MM.1S (cell line): ENCODE measurements at regions not wholly inside any gene's neighbourhood (a gene's known extent, or its start where the extent isn't known, plus 50 kb on each side); places are given as distances from the start of the nearest gene placed in this dataset.

ENCODE experiments used
- DNase-seq: peaks from one replicate; pipeline ENCODE4 v3.0.0-alpha.2; 2015
- H2AFZ ChIP-seq: fragments of 300-600 bp; sonication (generic); 2 replicates; pipeline ENCODE4 v1.6.0; 2016; ENCODE audit warnings: antibody characterized with exemption, low read length
- H3F3A ChIP-seq: fragments of 300-600 bp; sonication (generic); 2 replicates; pipeline ENCODE4 v1.6.1; 2016; ENCODE audit warnings: mild to moderate bottlenecking, antibody characterized with exemption, low read length, moderate library complexity, mixed read lengths; ENCODE audit not compliant: insufficient read depth
- H3K27ac ChIP-seq: fragments of 300-600 bp; sonication (generic); 2 replicates; pipeline ENCODE4 v1.5.1; 2016; ENCODE audit warnings: mild to moderate bottlenecking, low read length
- H3K27me3 ChIP-seq: fragments of 300-600 bp; sonication (generic); replicated peaks from 2 replicates; pipeline ENCODE4 v1.6.0; 2016; ENCODE audit warnings: low read length; ENCODE audit not compliant: insufficient read depth
- H3K36me3 ChIP-seq: fragments of 300-600 bp; sonication (generic); replicated peaks from 2 replicates; pipeline ENCODE4 v1.6.1; 2016; ENCODE audit warnings: mild to moderate bottlenecking, low read length, mixed read lengths; ENCODE audit not compliant: insufficient read depth
- H3K4me1 ChIP-seq: fragments of 300-600 bp; sonication (generic); 2 replicates; pipeline ENCODE4 v1.6.1; 2016; ENCODE audit warnings: low read length, mixed read lengths
- H3K4me2 ChIP-seq: fragments of 300-600 bp; sonication (generic); 2 replicates; pipeline ENCODE4 v1.6.0; 2016; ENCODE audit warnings: low read depth, low read length
- H3K4me3 ChIP-seq: fragments of 300-600 bp; sonication (generic); 2 replicates; pipeline ENCODE4 v1.5.1; 2016; ENCODE audit warnings: low read length, mixed read lengths
- H3K79me2 ChIP-seq: fragments of 300-600 bp; sonication (generic); 2 replicates; pipeline ENCODE4 v1.6.1; 2016; ENCODE audit warnings: mixed run types, low read length, mixed read lengths
- H3K9ac ChIP-seq: fragments of 300-600 bp; sonication (generic); 2 replicates; pipeline ENCODE4 v1.6.1; 2016; ENCODE audit warnings: low read length, mixed read lengths
- H3K9me2 ChIP-seq: fragments of 300-600 bp; sonication (generic); replicated peaks from 2 replicates; pipeline ENCODE4 v1.6.1; 2016; ENCODE audit warnings: mild to moderate bottlenecking, low read length, mixed read lengths; ENCODE audit not compliant: insufficient read depth
- H3K9me3 ChIP-seq: fragments of 300-600 bp; sonication (generic); replicated peaks from 2 replicates; pipeline ENCODE4 v1.6.1; 2016; ENCODE audit warnings: mild to moderate bottlenecking, low read length, mixed read lengths; ENCODE audit not compliant: insufficient read depth
- H4K20me1 ChIP-seq: fragments of 300-600 bp; sonication (generic); 2 replicates; pipeline ENCODE4 v1.6.1; 2016; ENCODE audit warnings: mild to moderate bottlenecking, low read length, moderate library complexity, mixed read lengths; ENCODE audit not compliant: insufficient read depth
- EZH2 ChIP-seq: fragments of 300-600 bp; sonication (generic); optimal IDR thresholded peaks from 2 replicates; pipeline ENCODE3; 2017; ENCODE audit warnings: low read depth, mild to moderate bottlenecking, antibody characterized with exemption, low read length, mixed read lengths
- EZH2phosphoT487 ChIP-seq: fragments of 300-600 bp; sonication (generic); IDR thresholded peaks from 2 replicates; pipeline ENCODE4 v1.6.1; 2018; ENCODE audit warnings: antibody characterized with exemption, low read length
- TF ChIP-seq, protein P1 (sequence below): fragments of 300-600 bp; sonication (generic); IDR thresholded peaks from 2 replicates; pipeline ENCODE4 v1.5.1; 2016; ENCODE audit warnings: antibody characterized with exemption, low read length, mixed read lengths

DNA sequence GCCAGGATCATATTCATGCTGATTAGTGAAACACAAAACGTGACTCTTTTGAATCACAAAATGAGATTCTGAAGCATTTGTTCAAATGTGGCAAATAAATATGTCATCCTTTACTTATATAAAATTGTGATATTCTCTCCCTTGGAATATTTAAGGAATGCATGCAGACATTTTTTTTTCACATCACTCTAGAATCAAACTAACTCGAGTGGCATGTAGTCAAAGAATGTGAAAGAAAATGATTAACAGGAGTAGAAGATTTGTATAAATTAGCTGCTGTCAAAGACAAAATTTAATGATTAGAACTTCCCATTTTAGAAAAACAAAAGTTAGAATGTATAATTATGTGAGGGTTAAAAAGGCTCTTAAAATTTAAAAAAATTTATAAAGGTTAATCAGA lies 721.0 kb upstream of the FAM98A start:
- Histone ChIP-seq H3K27me3 (no peaks in the 10 kb centered on the region), H3K9ac (no peak overlapping the region), H3K4me3 (no peak overlapping the region), H2AFZ (no peak overlapping the region), H3F3A (no peaks in the 10 kb centered on the region), H3K9me3 (no peaks in the 10 kb centered on the region), H3K79me2 (no peaks in the 10 kb centered on the region), H3K36me3 (no peaks in the 10 kb centered on the region), H4K20me1 (no peaks in the 10 kb centered on the region), H3K27ac (no peak overlapping the region), H3K4me2 (no peak overlapping the region), H3K9me2 (no peaks in the 10 kb centered on the region), H3K4me1 (peaks cover 3% of the 10 kb centered on the region; the same call in 1 of the 2 replicates)
- TF ChIP-seq EZH2phosphoT487 (no peak), EZH2 (no peak)
- TF ChIP-seq, protein P1, sequence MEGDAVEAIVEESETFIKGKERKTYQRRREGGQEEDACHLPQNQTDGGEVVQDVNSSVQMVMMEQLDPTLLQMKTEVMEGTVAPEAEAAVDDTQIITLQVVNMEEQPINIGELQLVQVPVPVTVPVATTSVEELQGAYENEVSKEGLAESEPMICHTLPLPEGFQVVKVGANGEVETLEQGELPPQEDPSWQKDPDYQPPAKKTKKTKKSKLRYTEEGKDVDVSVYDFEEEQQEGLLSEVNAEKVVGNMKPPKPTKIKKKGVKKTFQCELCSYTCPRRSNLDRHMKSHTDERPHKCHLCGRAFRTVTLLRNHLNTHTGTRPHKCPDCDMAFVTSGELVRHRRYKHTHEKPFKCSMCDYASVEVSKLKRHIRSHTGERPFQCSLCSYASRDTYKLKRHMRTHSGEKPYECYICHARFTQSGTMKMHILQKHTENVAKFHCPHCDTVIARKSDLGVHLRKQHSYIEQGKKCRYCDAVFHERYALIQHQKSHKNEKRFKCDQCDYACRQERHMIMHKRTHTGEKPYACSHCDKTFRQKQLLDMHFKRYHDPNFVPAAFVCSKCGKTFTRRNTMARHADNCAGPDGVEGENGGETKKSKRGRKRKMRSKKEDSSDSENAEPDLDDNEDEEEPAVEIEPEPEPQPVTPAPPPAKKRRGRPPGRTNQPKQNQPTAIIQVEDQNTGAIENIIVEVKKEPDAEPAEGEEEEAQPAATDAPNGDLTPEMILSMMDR, result no peak
- no peak for DNase-seq

DNA sequence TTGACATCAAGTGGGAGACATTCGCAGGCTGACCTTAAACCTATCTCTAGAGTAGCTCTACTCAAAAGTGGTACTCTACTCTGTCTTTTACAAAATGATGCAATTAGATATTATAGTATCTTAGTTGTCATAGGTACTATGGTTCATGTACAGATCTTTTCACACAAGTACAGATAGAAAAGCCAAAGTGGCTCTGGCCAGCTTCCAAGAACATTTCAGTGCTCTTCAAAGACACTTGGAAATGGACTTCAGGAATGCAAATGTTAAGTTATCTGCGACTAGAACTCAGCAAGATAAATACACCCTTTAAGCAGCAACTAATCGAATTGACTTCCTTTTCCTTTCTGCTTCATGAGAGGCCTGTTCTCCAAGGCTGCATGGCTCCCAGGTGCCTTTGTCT lies 718.7 kb upstream of the FAM98A start:
- no peak overlapping the region for H3K9ac ChIP-seq

DNA sequence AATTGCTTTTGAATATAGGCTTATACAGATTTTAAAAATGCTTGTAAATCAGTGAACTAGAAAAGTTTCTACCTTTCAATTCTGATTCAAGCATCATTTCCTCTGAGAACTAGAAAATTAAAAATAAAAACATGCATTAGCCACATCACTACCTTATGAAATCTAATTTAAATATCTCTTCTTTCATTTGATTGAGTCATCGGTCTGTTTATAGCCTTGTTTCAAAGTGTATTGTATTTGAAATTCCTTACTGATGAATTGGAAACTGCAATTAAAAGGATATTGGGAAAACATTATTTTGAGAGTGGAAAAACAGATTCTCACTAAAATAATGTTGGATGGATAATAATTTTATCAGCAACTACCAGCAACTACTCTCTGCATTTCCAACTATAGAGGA lies 717.7 kb upstream of the FAM98A start:
- TF ChIP-seq, protein P1, result no peak
- TF ChIP-seq EZH2 (no peak), EZH2phosphoT487 (no peak)
- no peaks in the 10 kb centered on the region for H3K36me3 ChIP-seq
- H3K27me3 ChIP-seq, result no peaks in the 10 kb centered on the region
- no peak for DNase-seq
- H3F3A ChIP-seq, result no peaks in the 10 kb centered on the region
- no peaks in the 10 kb centered on the region for H3K9me2 ChIP-seq
- H3K27ac ChIP-seq, result no peak overlapping the region
- no peak overlapping the region for H3K4me3 ChIP-seq
- H3K79me2 ChIP-seq, result no peaks in the 10 kb centered on the region
- H3K4me1 ChIP-seq, result peaks cover 3% of the 10 kb centered on the region; the same call in 1 of the 2 replicates
- H3K9ac ChIP-seq, result no peak overlapping the region
- no peak overlapping the region for H2AFZ ChIP-seq
- no peaks in the 10 kb centered on the region for H3K9me3 ChIP-seq
- no peak overlapping the region for H3K4me2 ChIP-seq
- no peaks in the 10 kb centered on the region for H4K20me1 ChIP-seq

More for the DNA sequence above, 718.7 kb upstream of the FAM98A start:
- DNase-seq, result no peak
- Histone ChIP-seq H3K9me2 (no peaks in the 10 kb centered on the region), H3F3A (no peaks in the 10 kb centered on the region), H3K4me1 (peaks cover 3% of the 10 kb centered on the region; the same call in 1 of the 2 replicates), H3K79me2 (no peaks in the 10 kb centered on the region), H3K4me3 (no peak overlapping the region), H3K36me3 (no peaks in the 10 kb centered on the region), H2AFZ (no peak overlapping the region), H3K27me3 (no peaks in the 10 kb centered on the region), H3K27ac (no peak overlapping the region), H3K9me3 (no peaks in the 10 kb centered on the region), H3K4me2 (no peak overlapping the region), H4K20me1 (no peaks in the 10 kb centered on the region)
- TF ChIP-seq, protein P1, result no peak
- TF ChIP-seq EZH2phosphoT487 (no peak), EZH2 (no peak)
